ENCODE measurements at regions not wholly inside any gene's neighbourhood (a gene's known extent, or its start where the extent isn't known, plus 50 kb on each side); places are given as distances from the start of the nearest gene placed in this dataset.

DNA sequence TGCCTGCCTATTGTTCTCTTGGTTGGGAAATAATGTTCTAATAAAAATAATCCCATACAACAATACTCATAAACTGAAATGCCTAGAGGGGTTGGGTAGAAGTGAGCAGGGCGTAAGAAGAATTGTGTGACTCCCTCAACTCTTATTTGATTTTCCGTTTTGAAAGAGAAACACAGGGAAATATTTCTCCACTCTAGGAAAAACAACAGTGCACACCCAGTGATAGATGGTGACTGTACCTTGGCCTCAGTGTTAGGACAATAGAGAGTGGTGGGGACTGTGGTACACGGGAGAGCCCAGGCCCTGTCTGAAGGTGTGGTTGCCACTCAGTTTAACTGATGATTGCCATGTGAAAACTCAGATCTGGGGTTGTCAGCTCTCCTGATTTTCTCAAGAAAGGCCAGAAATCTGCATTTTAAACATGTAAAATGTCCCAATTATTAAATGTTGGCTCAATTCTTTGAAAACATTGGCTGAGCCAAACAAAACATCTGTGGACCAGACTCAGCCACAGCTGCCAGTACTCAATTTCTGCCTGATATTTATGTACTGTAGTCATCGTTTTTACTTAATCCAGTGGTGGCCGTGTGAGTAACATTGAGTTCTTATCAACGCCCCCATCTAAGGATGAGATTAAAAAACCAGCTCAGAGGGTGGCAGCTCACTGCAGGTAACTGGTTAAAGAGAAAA is 103.8 kb upstream of the ZNF618 start:
- no peak overlapping the region for H3K4me3 ChIP-seq (ENCODE audit: low read length)
- TF ChIP-seq CTCF (conservative IDR thresholded peaks at IDR 0.05; ENCODE audit: low read depth, low read length): no peak
- no peak for DNase-seq (ENCODE audit: low read depth)

DNA sequence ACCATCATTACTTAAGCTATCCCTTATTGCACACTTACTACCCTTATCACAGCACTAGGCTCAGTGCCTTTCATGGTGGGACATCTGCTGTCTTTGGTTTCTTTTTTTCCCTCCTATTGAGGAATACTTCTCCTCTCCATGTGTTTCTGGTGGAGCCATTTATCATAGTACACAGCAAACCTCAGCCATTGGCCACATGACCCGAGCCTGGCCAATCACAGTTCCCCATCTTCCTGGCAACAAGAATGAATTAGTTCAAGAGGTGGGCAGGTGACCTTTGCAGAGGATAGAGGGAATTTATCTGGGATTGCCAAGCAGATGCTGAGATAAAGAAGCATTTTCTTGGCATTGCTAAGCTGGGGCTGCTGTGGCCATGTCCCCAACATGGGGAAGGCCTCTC is 101.1 kb upstream of the ZNF618 start:
- H3K4me3 ChIP-seq (ENCODE audit: low read length): no peak overlapping the region
- no peak for DNase-seq (ENCODE audit: low read depth)
- TF ChIP-seq CTCF (conservative IDR thresholded peaks at IDR 0.05; ENCODE audit: low read depth, low read length): no peak

DNA sequence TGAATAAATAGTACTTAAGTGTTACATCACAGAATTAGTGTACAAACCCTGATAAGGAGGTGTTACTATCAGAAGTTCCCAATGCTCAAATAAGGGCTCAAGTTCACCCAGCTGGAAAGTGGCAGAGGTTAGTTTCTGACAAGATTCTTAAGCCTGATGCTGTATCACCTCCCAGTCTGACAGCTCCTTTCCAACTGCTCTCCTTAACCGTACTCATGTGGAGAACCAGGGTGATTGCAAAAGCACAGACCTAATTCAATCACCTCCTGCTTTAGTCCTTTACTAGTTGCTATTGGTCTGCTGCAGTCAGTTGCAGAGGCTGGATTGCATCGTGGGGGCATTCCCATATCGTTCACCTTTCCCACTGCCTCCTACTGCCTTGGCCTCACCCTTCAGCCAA is 100.4 kb upstream of the ZNF618 start:
- TF ChIP-seq CTCF (conservative IDR thresholded peaks at IDR 0.05; ENCODE audit: low read depth, low read length): no peak
- H3K4me3 ChIP-seq (ENCODE audit: low read length): no peak overlapping the region

GRCh38 chr9:113776194-113776593 is 99.9 kb upstream of the ZNF618 start:
- no peak for DNase-seq (ENCODE audit: low read depth)
- no peak for TF ChIP-seq CTCF (conservative IDR thresholded peaks at IDR 0.05; ENCODE audit: low read depth, low read length)
- no peak overlapping the region for H3K4me3 ChIP-seq (ENCODE audit: low read length)

More for the DNA sequence above, 100.4 kb upstream of the ZNF618 start:
- DNase-seq (ENCODE audit: low read depth): no peak

DNA sequence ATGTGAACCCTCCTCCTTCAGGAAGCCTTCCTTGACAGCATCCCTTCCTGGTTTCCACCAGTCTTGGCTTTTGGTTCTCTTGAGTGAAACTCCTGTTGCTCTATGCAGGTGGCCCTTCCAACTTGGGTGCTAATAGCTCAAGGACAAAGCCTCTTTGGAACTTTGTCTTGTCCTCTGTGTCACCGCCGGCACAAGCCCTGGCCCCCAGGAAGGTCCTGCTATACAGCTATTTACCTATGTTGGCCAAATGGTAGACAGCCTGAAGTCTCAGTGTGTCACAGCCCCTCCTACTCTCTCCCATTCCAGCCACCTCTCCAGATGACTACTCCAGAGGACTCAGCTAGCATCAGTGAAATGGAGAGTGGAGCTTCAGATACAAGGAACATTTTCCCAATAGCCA is 94.7 kb upstream of the ZNF618 start:
- no peak for TF ChIP-seq CTCF (conservative IDR thresholded peaks at IDR 0.05; ENCODE audit: low read depth, low read length)
- no peak for DNase-seq (ENCODE audit: low read depth)
- no peak overlapping the region for H3K4me3 ChIP-seq (ENCODE audit: low read length)

DNA sequence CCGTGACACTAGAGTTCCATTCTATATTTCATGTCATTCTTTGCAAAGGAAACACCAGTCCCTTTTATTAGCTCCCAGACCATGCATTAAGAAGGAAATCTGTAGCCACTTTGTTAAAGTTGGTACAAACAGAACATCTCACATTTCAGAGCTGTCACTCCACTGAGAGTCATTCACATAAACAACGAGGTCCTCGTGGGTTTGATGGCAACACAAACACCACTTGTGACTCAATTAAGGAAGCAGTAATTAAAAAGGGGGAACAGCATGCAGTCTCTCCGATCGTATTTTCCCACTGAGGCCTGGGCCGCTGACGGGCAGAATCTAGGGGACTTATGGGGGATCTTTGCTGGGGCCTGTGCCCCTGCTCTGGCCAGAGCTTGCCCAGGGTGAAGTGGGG is 94.2 kb upstream of the ZNF618 start:
- no peak for DNase-seq (ENCODE audit: low read depth)
- H3K4me3 ChIP-seq (ENCODE audit: low read length): no peak overlapping the region
- no peak for TF ChIP-seq CTCF (conservative IDR thresholded peaks at IDR 0.05; ENCODE audit: low read depth, low read length)

DNA sequence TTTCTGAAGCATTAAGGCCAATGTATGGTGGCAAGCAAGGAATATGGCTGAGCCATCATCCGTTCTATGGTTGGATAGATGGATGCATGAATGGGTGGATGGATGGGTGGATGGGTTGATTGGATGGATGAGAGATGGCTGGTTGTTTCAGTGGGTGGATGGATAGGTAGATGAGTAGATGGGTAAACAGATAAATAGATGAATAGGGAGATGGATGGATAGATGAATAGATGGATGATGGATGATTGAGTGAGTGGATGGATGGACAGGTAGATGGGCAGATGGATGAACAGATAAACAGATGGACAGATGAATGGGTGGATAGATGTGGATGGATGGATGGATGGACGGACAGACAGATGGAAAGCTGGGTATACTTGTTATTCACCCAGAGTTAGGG is 92.6 kb upstream of the ZNF618 start:
- no peak for TF ChIP-seq CTCF (conservative IDR thresholded peaks at IDR 0.05; ENCODE audit: low read depth, low read length)
- DNase-seq (ENCODE audit: low read depth): no peak
- H3K4me3 ChIP-seq (ENCODE audit: low read length): no peak overlapping the region
